ENCODE measurements at regions not wholly inside any gene's neighbourhood (a gene's known extent, or its start where the extent isn't known, plus 50 kb on each side); places are given as distances from the start of the nearest gene placed in this dataset.

DNA sequence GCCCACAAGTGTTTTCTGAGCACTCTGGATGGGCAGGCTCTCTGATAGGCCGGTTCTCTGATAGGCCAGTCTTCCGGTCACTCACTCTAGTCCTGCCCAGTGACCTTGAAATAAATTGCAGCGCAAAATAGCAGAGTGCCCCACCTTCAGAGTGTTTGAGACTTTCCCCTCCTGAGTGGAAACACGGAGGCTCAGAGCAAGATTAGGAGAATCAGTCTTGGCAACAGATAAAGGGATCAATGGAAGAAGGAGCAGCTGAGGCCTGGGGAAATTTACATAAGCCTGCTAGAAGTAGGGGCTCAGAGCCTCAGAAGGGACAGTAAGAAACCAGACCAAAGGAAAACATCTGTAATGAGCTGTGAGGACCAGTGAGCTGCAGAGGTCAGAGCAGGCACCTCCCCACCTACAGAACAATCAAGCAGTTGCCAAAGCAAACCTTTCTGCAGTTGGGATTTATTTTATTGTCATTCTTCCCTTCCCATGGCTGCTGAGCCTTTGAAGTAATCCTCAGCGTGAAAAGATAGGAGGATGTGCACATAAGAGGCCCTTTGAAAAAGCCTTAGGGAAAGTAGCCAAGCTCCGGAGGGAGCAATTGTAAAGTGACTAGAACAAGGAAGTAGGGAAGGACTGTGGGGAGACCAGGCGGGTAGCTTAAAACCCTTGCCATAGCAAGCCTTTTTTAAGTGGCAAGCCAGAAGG lies 89.1 kb upstream of the TSPAN5 start:
- WGBS (ENCODE audit: extremely low coverage, insufficient read length, low lambda C conversion rate) = no CpG with 5 or more reads among the region's 7 CpGs
- Histone ChIP-seq H3K79me2 (ENCODE audit: insufficient read depth, low read length) (no peaks in the 10 kb centered on the region), H3K79me1 (ENCODE audit: insufficient read depth, low read depth, low read length, poor library complexity, severe bottlenecking) (no peaks in the 10 kb centered on the region), H2BK12ac (ENCODE audit: insufficient read length, low read depth, low read length) (no peak overlapping the region), H4K20me1 (ENCODE audit: control insufficient read depth, insufficient read depth, insufficient read length) (no peaks in the 10 kb centered on the region), H3K23me2 (ENCODE audit: insufficient read length, low read depth, low read length, poor library complexity, severe bottlenecking) (no peaks in the 10 kb centered on the region), H2AK5ac (ENCODE audit: insufficient read length, low read length) (no peak overlapping the region), H3K56ac (ENCODE audit: insufficient read length, low read depth, low read length) (no peak overlapping the region), H3K4me1 (ENCODE audit: insufficient read depth, low read length) (no peaks in the 10 kb centered on the region), H3K4me2 (ENCODE audit: insufficient read depth, insufficient read length, low read length) (no peak overlapping the region), H2BK15ac (ENCODE audit: low read depth, low read length) (no peak overlapping the region), H3K9me3 (ENCODE audit: control insufficient read depth, low read depth, low read length) (no peaks in the 10 kb centered on the region), H4K8ac (replicated peaks; ENCODE audit: insufficient read length, low read depth, low read length) (no peak overlapping the region), H3K9ac (ENCODE audit: extremely low read depth, insufficient read length, low read length) (no peak overlapping the region), H2AFZ (ENCODE audit: low read length) (peak overlapping the region; percentile 53), H2BK120ac (ENCODE audit: low read depth, low read length, poor library complexity, severe bottlenecking) (no peak overlapping the region), H2BK20ac (ENCODE audit: low read depth, low read length, poor library complexity, severe bottlenecking) (no peak overlapping the region), H3T11ph (ENCODE audit: low read length) (no peak overlapping the region), H3K23ac (ENCODE audit: insufficient read length, low read depth, low read length) (no peak overlapping the region), H2BK5ac (ENCODE audit: insufficient read length, low read length) (no peak overlapping the region), H4K5ac (ENCODE audit: insufficient read length, low read depth, low read length) (no peak overlapping the region), H4K91ac (ENCODE audit: insufficient read length, low read depth, low read length) (no peak overlapping the region), H3K14ac (ENCODE audit: insufficient read depth, low read length) (no peak overlapping the region), H3K27ac (ENCODE audit: insufficient read length, low read depth, low read length) (no peak overlapping the region), H3K18ac (ENCODE audit: insufficient read length, low read depth, low read length) (no peak overlapping the region), H3K4ac (ENCODE audit: low read depth, low read length) (no peak overlapping the region), H3K27me3 (ENCODE audit: insufficient read depth, low read length) (no peaks in the 10 kb centered on the region)
- TF ChIP-seq, protein P1, sequence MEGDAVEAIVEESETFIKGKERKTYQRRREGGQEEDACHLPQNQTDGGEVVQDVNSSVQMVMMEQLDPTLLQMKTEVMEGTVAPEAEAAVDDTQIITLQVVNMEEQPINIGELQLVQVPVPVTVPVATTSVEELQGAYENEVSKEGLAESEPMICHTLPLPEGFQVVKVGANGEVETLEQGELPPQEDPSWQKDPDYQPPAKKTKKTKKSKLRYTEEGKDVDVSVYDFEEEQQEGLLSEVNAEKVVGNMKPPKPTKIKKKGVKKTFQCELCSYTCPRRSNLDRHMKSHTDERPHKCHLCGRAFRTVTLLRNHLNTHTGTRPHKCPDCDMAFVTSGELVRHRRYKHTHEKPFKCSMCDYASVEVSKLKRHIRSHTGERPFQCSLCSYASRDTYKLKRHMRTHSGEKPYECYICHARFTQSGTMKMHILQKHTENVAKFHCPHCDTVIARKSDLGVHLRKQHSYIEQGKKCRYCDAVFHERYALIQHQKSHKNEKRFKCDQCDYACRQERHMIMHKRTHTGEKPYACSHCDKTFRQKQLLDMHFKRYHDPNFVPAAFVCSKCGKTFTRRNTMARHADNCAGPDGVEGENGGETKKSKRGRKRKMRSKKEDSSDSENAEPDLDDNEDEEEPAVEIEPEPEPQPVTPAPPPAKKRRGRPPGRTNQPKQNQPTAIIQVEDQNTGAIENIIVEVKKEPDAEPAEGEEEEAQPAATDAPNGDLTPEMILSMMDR (conservative IDR thresholded peaks at IDR 0.05) = no peak
- Mint-ChIP-seq H3K4me1 (peaks cover 13 to 17% of the 10 kb centered on the region in 2 experiments), H3K27ac (peak overlapping the region in 1 of 3 experiments; percentile 90; a peak in 2 of 7 replicates), H3K4me3 (no peak overlapping the region), H3K9me3 (no peaks in the 10 kb centered on the region), H3K27me3 (ENCODE audit: low read depth) (peaks cover 2% of the 10 kb centered on the region; the same call in 1 of the 2 replicates), H3K36me3 (ENCODE audit: insufficient read depth in 1 of 3, low read depth in 3 of 3) (no peaks in the 10 kb centered on the region; a peak in 1 of 7 replicates)
- DNase-seq = no peak

All from H9 (cell line).